ENCODE measurements at regions not wholly inside any gene's neighbourhood (a gene's known extent, or its start where the extent isn't known, plus 50 kb on each side); places are given as distances from the start of the nearest gene placed in this dataset.

- TF ChIP-seq ESRRA (IDR thresholded peaks at IDR 0.05; ENCODE audit: borderline replicate concordance, low read depth) (no peak), ELF2 (CRISPR knock-in tag; IDR thresholded peaks at IDR 0.05) (no peak), ZFP36 (IDR thresholded peaks at IDR 0.05; ENCODE audit: low read depth, low read length, partially characterized antibody) (no peak), MYC (IDR thresholded peaks at IDR 0.05; ENCODE audit: low read depth, low read length) (no peak), MYC (CRISPR knock-in tag; IDR thresholded peaks at IDR 0.05; ENCODE audit: borderline replicate concordance, low read depth) (no peak), CBX5 (IDR thresholded peaks at IDR 0.05; ENCODE audit: borderline replicate concordance, low read depth) (no peak)
Observed at GRCh38 chr1:232422898-232423297, 207.0 kb downstream of the SIPA1L2 start.

Measured in K562 (cell line).